HEK293 (cell line): ENCODE measurements at regions not wholly inside any gene's neighbourhood (a gene's known extent, or its start where the extent isn't known, plus 50 kb on each side); places are given as distances from the start of the nearest gene placed in this dataset.

Experiments
- KLF10 ChIP-seq: fragments of 450-650 bp; IDR thresholded peaks from 2 replicates; pipeline ENCODE4 v1.5.1; 2018; ENCODE audit warnings: missing biosample characterization, mild to moderate bottlenecking, missing genetic modification characterization
- TCF7L2 ChIP-seq: IDR thresholded peaks from 2 replicates; pipeline ENCODE4 v1.6.1; 2011; ENCODE audit warnings: low read depth, mild to moderate bottlenecking, inconsistent platforms, low read length, moderate library complexity, borderline replicate concordance
- ZBTB1 ChIP-seq: fragments of 450-650 bp; formaldehyde crosslinking; IDR thresholded peaks from 2 replicates; pipeline ENCODE4 v1.5.1; 2016; ENCODE audit warnings: missing biosample characterization, missing genetic modification characterization
- ZNF274 ChIP-seq, 2 experiments: fragments of 200-500 bp in 1 of 2; fragments of 450-650 bp in 1 of 2; sonication (Bioruptor generic) in 1 of 2; formaldehyde crosslinking in 1 of 2; IDR thresholded peaks; 2 replicates each; pipeline versions ENCODE4 v1.5.1 to v1.6.1; 2014 to 2016; ENCODE audit warnings: borderline replicate concordance in 1 of 2, inconsistent platforms in 1 of 2, low read length in 1 of 2, missing biosample characterization in 1 of 2, missing genetic modification characterization in 1 of 2
- ZNF350 ChIP-seq: fragments of 450-650 bp; formaldehyde crosslinking; IDR thresholded peaks from 2 replicates; pipeline ENCODE4 v1.5.0; 2017; ENCODE audit warnings: missing biosample characterization, mild to moderate bottlenecking, missing genetic modification characterization
- ZNF555 ChIP-seq: fragments of 450-650 bp; formaldehyde crosslinking; conservative IDR thresholded peaks from 2 replicates; pipeline ENCODE4 v1.5.1; 2017; ENCODE audit warnings: missing biosample characterization, mild to moderate bottlenecking, missing genetic modification characterization, inconsistent platforms
- ZNF830 ChIP-seq: fragments of 450-650 bp; IDR thresholded peaks from 2 replicates; pipeline ENCODE4 v1.5.0; 2018; ENCODE audit warnings: missing biosample characterization, missing genetic modification characterization, low read depth, mild to moderate bottlenecking, moderate library complexity
- TF ChIP-seq, protein P1 (sequence below): fragments of 450-650 bp; formaldehyde crosslinking; IDR thresholded peaks from 2 replicates; pipeline ENCODE4 v1.5.1; 2016; ENCODE audit warnings: missing biosample characterization, missing genetic modification characterization
- TF ChIP-seq, protein P2 (sequence below): fragments of 450-650 bp; formaldehyde crosslinking; IDR thresholded peaks from 2 replicates; pipeline ENCODE4 v1.5.1; 2017; ENCODE audit warnings: missing biosample characterization, missing genetic modification characterization
- TF ChIP-seq, protein P3 (sequence below): fragments of 450-650 bp; formaldehyde crosslinking; IDR thresholded peaks from 2 replicates; pipeline ENCODE4 v1.5.1; 2017; ENCODE audit warnings: missing biosample characterization, missing genetic modification characterization

DNA sequence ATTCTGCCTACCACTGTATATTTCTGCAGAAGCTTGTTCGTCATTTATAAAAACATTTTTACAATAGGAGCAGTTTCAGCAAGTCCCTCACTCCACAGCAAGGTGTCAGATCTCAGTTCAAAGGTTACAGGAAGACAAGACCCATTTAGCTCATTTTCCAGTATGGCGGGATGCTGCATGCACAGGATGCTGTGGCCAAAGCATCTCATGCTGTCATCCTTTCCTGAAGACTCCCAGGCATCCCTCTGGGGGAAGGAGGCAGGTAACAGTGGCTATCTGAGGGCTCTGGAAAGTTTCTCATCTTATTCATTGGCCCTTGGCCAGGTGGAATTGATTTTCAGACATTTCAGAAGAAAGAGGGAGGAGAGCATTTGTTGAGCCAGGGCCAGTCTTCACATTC, 539.3 kb upstream of the CDH5 start:
- TF ChIP-seq ZNF555 (tag by site-specific recombination) = no peak
- no peak for TF ChIP-seq ZNF830 (tag by site-specific recombination)
- TF ChIP-seq, protein P1, sequence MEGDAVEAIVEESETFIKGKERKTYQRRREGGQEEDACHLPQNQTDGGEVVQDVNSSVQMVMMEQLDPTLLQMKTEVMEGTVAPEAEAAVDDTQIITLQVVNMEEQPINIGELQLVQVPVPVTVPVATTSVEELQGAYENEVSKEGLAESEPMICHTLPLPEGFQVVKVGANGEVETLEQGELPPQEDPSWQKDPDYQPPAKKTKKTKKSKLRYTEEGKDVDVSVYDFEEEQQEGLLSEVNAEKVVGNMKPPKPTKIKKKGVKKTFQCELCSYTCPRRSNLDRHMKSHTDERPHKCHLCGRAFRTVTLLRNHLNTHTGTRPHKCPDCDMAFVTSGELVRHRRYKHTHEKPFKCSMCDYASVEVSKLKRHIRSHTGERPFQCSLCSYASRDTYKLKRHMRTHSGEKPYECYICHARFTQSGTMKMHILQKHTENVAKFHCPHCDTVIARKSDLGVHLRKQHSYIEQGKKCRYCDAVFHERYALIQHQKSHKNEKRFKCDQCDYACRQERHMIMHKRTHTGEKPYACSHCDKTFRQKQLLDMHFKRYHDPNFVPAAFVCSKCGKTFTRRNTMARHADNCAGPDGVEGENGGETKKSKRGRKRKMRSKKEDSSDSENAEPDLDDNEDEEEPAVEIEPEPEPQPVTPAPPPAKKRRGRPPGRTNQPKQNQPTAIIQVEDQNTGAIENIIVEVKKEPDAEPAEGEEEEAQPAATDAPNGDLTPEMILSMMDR (tag by site-specific recombination) = no peak
- TF ChIP-seq, protein P2, sequence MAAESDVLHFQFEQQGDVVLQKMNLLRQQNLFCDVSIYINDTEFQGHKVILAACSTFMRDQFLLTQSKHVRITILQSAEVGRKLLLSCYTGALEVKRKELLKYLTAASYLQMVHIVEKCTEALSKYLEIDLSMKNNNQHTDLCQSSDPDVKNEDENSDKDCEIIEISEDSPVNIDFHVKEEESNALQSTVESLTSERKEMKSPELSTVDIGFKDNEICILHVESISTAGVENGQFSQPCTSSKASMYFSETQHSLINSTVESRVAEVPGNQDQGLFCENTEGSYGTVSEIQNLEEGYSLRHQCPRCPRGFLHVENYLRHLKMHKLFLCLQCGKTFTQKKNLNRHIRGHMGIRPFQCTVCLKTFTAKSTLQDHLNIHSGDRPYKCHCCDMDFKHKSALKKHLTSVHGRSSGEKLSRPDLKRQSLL = no peak
- no peak for TF ChIP-seq ZNF274 (IDR thresholded peaks at IDR 0.05; ENCODE audit: low read length)
- TF ChIP-seq ZNF274 (tag by site-specific recombination; IDR thresholded peaks at IDR 0.05; ENCODE audit: borderline replicate concordance) = no peak
- TF ChIP-seq ZNF350 (tag by site-specific recombination) = no peak
- TF ChIP-seq TCF7L2 = no peak
- TF ChIP-seq ZBTB1 = no peak
- TF ChIP-seq KLF10 (tag by site-specific recombination) = no peak
- TF ChIP-seq, protein P3, sequence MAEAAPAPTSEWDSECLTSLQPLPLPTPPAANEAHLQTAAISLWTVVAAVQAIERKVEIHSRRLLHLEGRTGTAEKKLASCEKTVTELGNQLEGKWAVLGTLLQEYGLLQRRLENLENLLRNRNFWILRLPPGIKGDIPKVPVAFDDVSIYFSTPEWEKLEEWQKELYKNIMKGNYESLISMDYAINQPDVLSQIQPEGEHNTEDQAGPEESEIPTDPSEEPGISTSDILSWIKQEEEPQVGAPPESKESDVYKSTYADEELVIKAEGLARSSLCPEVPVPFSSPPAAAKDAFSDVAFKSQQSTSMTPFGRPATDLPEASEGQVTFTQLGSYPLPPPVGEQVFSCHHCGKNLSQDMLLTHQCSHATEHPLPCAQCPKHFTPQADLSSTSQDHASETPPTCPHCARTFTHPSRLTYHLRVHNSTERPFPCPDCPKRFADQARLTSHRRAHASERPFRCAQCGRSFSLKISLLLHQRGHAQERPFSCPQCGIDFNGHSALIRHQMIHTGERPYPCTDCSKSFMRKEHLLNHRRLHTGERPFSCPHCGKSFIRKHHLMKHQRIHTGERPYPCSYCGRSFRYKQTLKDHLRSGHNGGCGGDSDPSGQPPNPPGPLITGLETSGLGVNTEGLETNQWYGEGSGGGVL = no peak
